K562 (cell line): ENCODE measurements at regions not wholly inside any gene's neighbourhood (a gene's known extent, or its start where the extent isn't known, plus 50 kb on each side); places are given as distances from the start of the nearest gene placed in this dataset.

Experiments used
- ATAC-seq: fragments of 200-7000 bp; cut with Tn5 transposase; 3 replicates; pipeline ENCODE4 v1.9.1; 2020; ENCODE audit warnings: moderate library complexity
- BruUV-seq: library from RNA; stranded (reverse); fragments of 400-500 nt; replicated peaks from 2 replicates; lab custom pipeline; 2021; lab: Mats Ljungman, UMichigan
- CTCF ChIA-PET: fragments of 300-600 bp; formaldehyde crosslinking; extraction: SDS; loops from one replicate; lab custom pipeline; 2021; ENCODE audit warnings: low intra/inter-chr PET ratio; lab: Yijun Ruan, JAX
- POLR2A ChIA-PET: fragments of 300-600, 350-650 bp; sonication (Branson Sonifier 250); formaldehyde crosslinking; extraction: SDS; loops from one replicate; lab custom pipeline; 2021; ENCODE audit warnings: antibody characterized with exemption, inconsistent platforms; lab: Yijun Ruan, JAX
- DNase-seq, 4 experiments: peaks; one replicate each; pipeline versions ENCODE4 v3.0.0 to v3.0.0-alpha.2; 2011 to 2018; ENCODE audit warnings: low spot score in 3 of 4, mixed read lengths in 3 of 4; ENCODE audit errors: extremely low read depth in 1 of 4
- FAIRE-seq: peaks from 2 replicates; lab custom pipeline; 2011; peaks lifted over from hg19 to GRCh38; lab: Jason Lieb, UNC
- H2AFZ ChIP-seq: 2 replicates; pipeline ENCODE4 v1.6.0; 2011; ENCODE audit warnings: low read depth, low read length, control low read depth, inconsistent platforms
- H3K27ac ChIP-seq: fragments of 200-600 bp; 3 replicates; pipeline ENCODE4 v1.8.0; 2011; ENCODE audit warnings: low read depth, mild to moderate bottlenecking, control low read depth, inconsistent platforms, low read length, moderate library complexity, mixed read lengths; ENCODE audit errors: extremely low read depth
- H3K27me3 ChIP-seq, 2 experiments: fragments of 300-600 bp in 1 of 2; 2 replicates in 1 of 2; 3 replicates in 1 of 2; pipeline versions ENCODE4 v1.6.0 to v1.8.0; 2011; ENCODE audit warnings: inconsistent platforms in 2 of 2, low read length in 2 of 2, mild to moderate bottlenecking in 1 of 2, mixed read lengths in 1 of 2, moderate library complexity in 1 of 2; ENCODE audit not compliant: control insufficient read depth in 2 of 2, insufficient read depth in 2 of 2
- H3K36me3 ChIP-seq: fragments of 300-600 bp; 3 replicates; pipeline ENCODE4 v1.8.0; 2011; ENCODE audit warnings: mild to moderate bottlenecking, low read length, inconsistent platforms; ENCODE audit not compliant: control insufficient read depth, insufficient read depth
- H3K4me1 ChIP-seq, 2 experiments: fragments of 200-600 bp in 1 of 2; replicated peaks in 1 of 2; 2 replicates in 1 of 2; 3 replicates in 1 of 2; pipeline versions ENCODE4 v1.5.1 to v1.8.0; 2011; ENCODE audit warnings: inconsistent platforms in 2 of 2, low read length in 2 of 2, mild to moderate bottlenecking in 1 of 2, mixed read lengths in 1 of 2, moderate library complexity in 1 of 2; ENCODE audit not compliant: control insufficient read depth in 2 of 2, insufficient read depth in 2 of 2
- H3K4me2 ChIP-seq: 2 replicates; pipeline ENCODE4 v1.6.1; 2011; ENCODE audit warnings: low read length, control low read depth, inconsistent platforms, mixed read lengths; ENCODE audit not compliant: insufficient read depth
- H3K4me3 ChIP-seq: fragments of 200-600 bp; sonication (generic), shearing (Covaris generic); 2 replicates; pipeline ENCODE4 v1.5.1; 2016; ENCODE audit warnings: control low read depth, inconsistent platforms
- H3K79me2 ChIP-seq: fragments of 200-600 bp; 3 replicates; pipeline ENCODE4 v1.8.0; 2011; ENCODE audit warnings: low read length, inconsistent platforms; ENCODE audit not compliant: control insufficient read depth, insufficient read depth
- H3K9ac ChIP-seq, 2 experiments: 2 replicates each; pipeline versions ENCODE4 v1.6.0 to v1.6.1; 2011; ENCODE audit warnings: low read depth in 2 of 2, low read length in 2 of 2, control low read depth in 1 of 2, inconsistent platforms in 1 of 2, mild to moderate bottlenecking in 1 of 2, mixed read lengths in 1 of 2; ENCODE audit not compliant: insufficient read depth in 1 of 2
- H3K9me1 ChIP-seq: one replicate; pipeline ENCODE4 v1.6.0; 2011; ENCODE audit warnings: inconsistent platforms, mild to moderate bottlenecking, low read length, moderate library complexity; ENCODE audit not compliant: control insufficient read depth, insufficient read depth
- H3K9me3 ChIP-seq: replicated peaks from 2 replicates; pipeline ENCODE4 v1.5.1; 2011; ENCODE audit warnings: low read depth, low read length, inconsistent platforms; ENCODE audit not compliant: control insufficient read depth, insufficient read depth
- H4K20me1 ChIP-seq: replicated peaks from 2 replicates; pipeline ENCODE4 v1.6.1; 2011; ENCODE audit warnings: low read length, inconsistent platforms, mixed read lengths; ENCODE audit not compliant: control insufficient read depth, insufficient read depth
- BACH1 ChIP-seq: fragments of 200-800 bp; sonication (Bioruptor generic); IDR thresholded peaks from 2 replicates; pipeline ENCODE4 v1.6.1; 2016; ENCODE audit warnings: missing genetic modification characterization, missing compliant biosample characterization
- CHD4 ChIP-seq: fragments of 200-600 bp; sonication (generic); IDR thresholded peaks from 3 replicates; pipeline ENCODE4 v1.6.1; 2012; ENCODE audit warnings: low read depth, mild to moderate bottlenecking, mixed read lengths, low read length, inconsistent platforms; ENCODE audit not compliant: insufficient read depth, insufficient replicate concordance, poor library complexity, severe bottlenecking
- HCFC1 ChIP-seq: IDR thresholded peaks from 2 replicates; pipeline ENCODE4 v1.6.1; 2012; ENCODE audit warnings: low read depth, low read length, improper control_type of control experiment
- KDM4B ChIP-seq, 2 experiments: fragments of 450-650 bp in 1 of 2; sonication (generic) in 1 of 2; IDR thresholded peaks; 2 replicates each; pipeline ENCODE4 v1.6.1; 2016 to 2017; ENCODE audit warnings: borderline replicate concordance in 2 of 2, antibody characterized with exemption in 1 of 2, low read depth in 1 of 2, mild to moderate bottlenecking in 1 of 2
- MXI1 ChIP-seq: IDR thresholded peaks from 2 replicates; pipeline ENCODE4 v1.6.1; 2011; ENCODE audit warnings: low read depth, mild to moderate bottlenecking, improper control_type of control experiment, low read length
- NFIX ChIP-seq: fragments of 250-450 bp; sonication (Bioruptor Pico); IDR thresholded peaks from 2 replicates; pipeline ENCODE4 v1.4.0; 2020; ENCODE audit warnings: low read depth, mild to moderate bottlenecking, moderate library complexity
- NONO ChIP-seq, 2 experiments: fragments of 200-400 bp in 1 of 2; fragments of 450-650 bp in 1 of 2; formaldehyde crosslinking in 1 of 2; IDR thresholded peaks; 2 replicates each; pipeline ENCODE4 v1.6.1; 2017; ENCODE audit warnings: low read depth in 2 of 2, mild to moderate bottlenecking in 2 of 2, moderate library complexity in 2 of 2, low read length in 1 of 2
- U2AF1 ChIP-seq: fragments of 200-400 bp; formaldehyde crosslinking; optimal IDR thresholded peaks from 2 replicates; pipeline ENCODE3; 2017; ENCODE audit warnings: mild to moderate bottlenecking, low read depth, low read length, moderate library complexity
- XRCC4 ChIP-seq: IDR thresholded peaks from one replicate; pipeline ENCODE4 v1.6.1; 2011; ENCODE audit not compliant: insufficient read depth, insufficient read length; ENCODE audit errors: extremely low read depth
- ZEB2 ChIP-seq: fragments of 450-650 bp; IDR thresholded peaks from 2 replicates; pipeline ENCODE4 v1.6.1; 2016
- ZNF143 ChIP-seq: sonication (generic); formaldehyde crosslinking; IDR thresholded peaks from 2 replicates; pipeline ENCODE4 v1.9.0; 2022; ENCODE audit warnings: mild to moderate bottlenecking, missing genetic modification reagents
- WGBS: fragments of 100-300 bp; shearing (Covaris generic); methylation state at CpG from one replicate; pipeline ENCODE4 v1.1.6; 2016; ENCODE audit warnings: low coverage, mixed read lengths; ENCODE audit not compliant: insufficient coverage; ENCODE audit errors: missing lambda C conversion rate; 5-methylcytosine and 5-hydroxymethylcytosine counted together
- in situ Hi-C: fragments of 300-500 bp; cut with MboI; formaldehyde crosslinking; loops from 4 replicates; pipeline ENCODE4 v1.15.0; 2018; ENCODE audit warnings: inconsistent platforms, mixed read lengths
- intact Hi-C: fragments of 100-400 bp; cut with micrococcal nuclease; formaldehyde crosslinking; loops from 2 replicates; pipeline ENCODE4 v1.14.2; 2022
- TF ChIP-seq, protein P1 (sequence below): fragments of 200-400 bp; formaldehyde crosslinking; IDR thresholded peaks from 2 replicates; pipeline ENCODE4 v1.6.1; 2017; ENCODE audit warnings: mild to moderate bottlenecking, low read depth, low read length, moderate library complexity
- TF ChIP-seq, protein P2 (sequence below): fragments of 250-450 bp; sonication (Bioruptor Pico); IDR thresholded peaks from 2 replicates; pipeline ENCODE4 v1.4.0; 2020; ENCODE audit warnings: mild to moderate bottlenecking, moderate library complexity, borderline replicate concordance

- no peak for FAIRE-seq
- no peak for ATAC-seq
Measured at GRCh38 chr2:36270758-36271157, 84.8 kb upstream of the CRIM1 start.

DNA sequence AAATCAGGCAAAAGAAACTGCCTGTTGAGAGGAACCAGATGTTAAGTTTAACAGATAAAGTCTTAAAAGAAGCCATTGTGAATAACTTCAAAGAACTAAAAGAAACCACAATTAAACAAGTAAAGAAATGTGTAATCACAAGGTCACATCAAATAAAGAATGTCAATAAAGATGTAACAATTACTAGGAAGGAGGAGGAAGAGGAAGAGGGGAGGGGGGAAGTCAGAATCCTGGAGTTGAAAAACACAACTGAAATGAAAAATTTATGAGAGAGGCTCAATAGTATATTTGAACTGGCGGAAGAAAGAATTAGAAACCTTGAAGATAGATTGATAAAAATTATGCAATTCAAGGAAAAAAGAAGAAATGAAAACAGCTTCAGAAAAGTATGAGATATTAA, 88.4 kb upstream of the CRIM1 start:
- ATAC-seq (no peak), FAIRE-seq (no peak), DNase-seq (no peak)
- Histone ChIP-seq H3K9ac (no peak overlapping the region), H3K4me1 (no peaks in the 10 kb centered on the region), H3K9me3 (no peaks in the 10 kb centered on the region), H3K36me3 (no peaks in the 10 kb centered on the region), H4K20me1 (no peaks in the 10 kb centered on the region), H3K4me3 (no peak overlapping the region), H3K4me2 (no peak overlapping the region), H3K9me1 (no peaks in the 10 kb centered on the region), H3K79me2 (no peaks in the 10 kb centered on the region), H3K27ac (no peak overlapping the region), H2AFZ (no peak overlapping the region), H3K27me3 (no peaks in the 10 kb centered on the region)
- in situ Hi-C loops, result no loop called here
- WGBS, result 0% methylated on average over 1 of the region's 1 CpG
- BruUV-seq, result no TSS peak
- CTCF ChIA-PET, result no interaction called here
- intact Hi-C loops, result no loop called here
- POLR2A ChIA-PET, result no interaction called here
- no peak for TF ChIP-seq CHD4
- no peak for TF ChIP-seq NONO (IDR thresholded peaks at IDR 0.05; ENCODE audit: low read depth in 2 of 2, low read length in 1 of 2)
- no peak for TF ChIP-seq MXI1
- TF ChIP-seq, protein P1, sequence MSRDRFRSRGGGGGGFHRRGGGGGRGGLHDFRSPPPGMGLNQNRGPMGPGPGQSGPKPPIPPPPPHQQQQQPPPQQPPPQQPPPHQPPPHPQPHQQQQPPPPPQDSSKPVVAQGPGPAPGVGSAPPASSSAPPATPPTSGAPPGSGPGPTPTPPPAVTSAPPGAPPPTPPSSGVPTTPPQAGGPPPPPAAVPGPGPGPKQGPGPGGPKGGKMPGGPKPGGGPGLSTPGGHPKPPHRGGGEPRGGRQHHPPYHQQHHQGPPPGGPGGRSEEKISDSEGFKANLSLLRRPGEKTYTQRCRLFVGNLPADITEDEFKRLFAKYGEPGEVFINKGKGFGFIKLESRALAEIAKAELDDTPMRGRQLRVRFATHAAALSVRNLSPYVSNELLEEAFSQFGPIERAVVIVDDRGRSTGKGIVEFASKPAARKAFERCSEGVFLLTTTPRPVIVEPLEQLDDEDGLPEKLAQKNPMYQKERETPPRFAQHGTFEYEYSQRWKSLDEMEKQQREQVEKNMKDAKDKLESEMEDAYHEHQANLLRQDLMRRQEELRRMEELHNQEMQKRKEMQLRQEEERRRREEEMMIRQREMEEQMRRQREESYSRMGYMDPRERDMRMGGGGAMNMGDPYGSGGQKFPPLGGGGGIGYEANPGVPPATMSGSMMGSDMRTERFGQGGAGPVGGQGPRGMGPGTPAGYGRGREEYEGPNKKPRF, result no peak
- no peak for TF ChIP-seq KDM4B (IDR thresholded peaks at IDR 0.05; ENCODE audit: borderline replicate concordance in 2 of 2, low read depth in 1 of 2)
- no peak for TF ChIP-seq ZEB2
- TF ChIP-seq NFIX (CRISPR knock-in tag), result no peak
- no peak for TF ChIP-seq HCFC1
- TF ChIP-seq, protein P2, sequence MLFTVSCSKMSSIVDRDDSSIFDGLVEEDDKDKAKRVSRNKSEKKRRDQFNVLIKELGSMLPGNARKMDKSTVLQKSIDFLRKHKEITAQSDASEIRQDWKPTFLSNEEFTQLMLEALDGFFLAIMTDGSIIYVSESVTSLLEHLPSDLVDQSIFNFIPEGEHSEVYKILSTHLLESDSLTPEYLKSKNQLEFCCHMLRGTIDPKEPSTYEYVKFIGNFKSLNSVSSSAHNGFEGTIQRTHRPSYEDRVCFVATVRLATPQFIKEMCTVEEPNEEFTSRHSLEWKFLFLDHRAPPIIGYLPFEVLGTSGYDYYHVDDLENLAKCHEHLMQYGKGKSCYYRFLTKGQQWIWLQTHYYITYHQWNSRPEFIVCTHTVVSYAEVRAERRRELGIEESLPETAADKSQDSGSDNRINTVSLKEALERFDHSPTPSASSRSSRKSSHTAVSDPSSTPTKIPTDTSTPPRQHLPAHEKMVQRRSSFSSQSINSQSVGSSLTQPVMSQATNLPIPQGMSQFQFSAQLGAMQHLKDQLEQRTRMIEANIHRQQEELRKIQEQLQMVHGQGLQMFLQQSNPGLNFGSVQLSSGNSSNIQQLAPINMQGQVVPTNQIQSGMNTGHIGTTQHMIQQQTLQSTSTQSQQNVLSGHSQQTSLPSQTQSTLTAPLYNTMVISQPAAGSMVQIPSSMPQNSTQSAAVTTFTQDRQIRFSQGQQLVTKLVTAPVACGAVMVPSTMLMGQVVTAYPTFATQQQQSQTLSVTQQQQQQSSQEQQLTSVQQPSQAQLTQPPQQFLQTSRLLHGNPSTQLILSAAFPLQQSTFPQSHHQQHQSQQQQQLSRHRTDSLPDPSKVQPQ, result no peak
- TF ChIP-seq ZNF143 (CRISPR knock-in tag), result no peak

More at GRCh38 chr2:36270758-36271157, 84.8 kb upstream of the CRIM1 start:
- no peaks in the 10 kb centered on the region for H3K4me1 ChIP-seq
- H3K9me1 ChIP-seq, result no peaks in the 10 kb centered on the region
- WGBS, result 0% methylated on average over 5 of the region's 5 CpGs
- no peak overlapping the region for H3K4me2 ChIP-seq
- no peak overlapping the region for H3K9ac ChIP-seq
- no peaks in the 10 kb centered on the region for H3K27me3 ChIP-seq
- no peaks in the 10 kb centered on the region for H3K9me3 ChIP-seq
- H2AFZ ChIP-seq, result no peak overlapping the region
- intact Hi-C loops (no loop called here), in situ Hi-C loops (no loop called here)
- H4K20me1 ChIP-seq, result no peaks in the 10 kb centered on the region
- no peaks in the 10 kb centered on the region for H3K79me2 ChIP-seq
- no TSS peak for BruUV-seq
- no peak overlapping the region for H3K4me3 ChIP-seq
- no peak for TF ChIP-seq BACH1 (tag)
- TF ChIP-seq XRCC4, result no peak
- no peak for TF ChIP-seq U2AF1
- ChIA-PET POLR2A (interaction anchor here (0.7 kb wide), 1 partner anchor 24 kb away, joined by 3 read pairs; no protein-coding TSS in a partner anchor), CTCF (no interaction called here)
- DNase-seq, result no peak
- H3K27ac ChIP-seq, result no peak overlapping the region
- no peaks in the 10 kb centered on the region for H3K36me3 ChIP-seq
